SK-N-SH (cell line): ENCODE measurements at regions not wholly inside any gene's neighbourhood (a gene's known extent, or its start where the extent isn't known, plus 50 kb on each side); places are given as distances from the start of the nearest gene placed in this dataset.

Experiments used
- CTCF ChIP-seq: fragments of 200-600 bp; sonication (generic); IDR thresholded peaks from 2 replicates; pipeline ENCODE4 v1.6.1; 2017; ENCODE audit warnings: antibody characterized with exemption, mild to moderate bottlenecking, moderate library complexity
- EP300 ChIP-seq, 2 experiments: IDR thresholded peaks; 2 replicates each; pipeline versions ENCODE4 v1.4.0 to v1.6.1; 2012; ENCODE audit warnings: borderline replicate concordance in 1 of 2, low read depth in 1 of 2, low read length in 1 of 2
- GABPA ChIP-seq: IDR thresholded peaks from 2 replicates; pipeline ENCODE4 v1.4.0; 2012; ENCODE audit warnings: low read depth, mild to moderate bottlenecking
- RAD21 ChIP-seq: IDR thresholded peaks from 2 replicates; pipeline ENCODE4 v1.6.1; 2012; ENCODE audit warnings: mild to moderate bottlenecking, low read length
- SMC3 ChIP-seq: IDR thresholded peaks from 2 replicates; pipeline ENCODE4 v1.6.1; 2012; ENCODE audit warnings: low read depth, low read length, improper control_type of control experiment

- TF ChIP-seq CTCF (no peak), SMC3 (no peak), GABPA (no peak), RAD21 (no peak), EP300 (IDR thresholded peaks at IDR 0.05; ENCODE audit: borderline replicate concordance in 1 of 2, low read depth in 1 of 2, low read length in 1 of 2) (no peak)
Measured at GRCh38 chr16:9383281-9383680, 291.8 kb downstream of the HAPSTR1 start.
